H1 (cell line): ENCODE measurements at regions not wholly inside any gene's neighbourhood (a gene's known extent, or its start where the extent isn't known, plus 50 kb on each side); places are given as distances from the start of the nearest gene placed in this dataset.

ENCODE experiments used
- CTCF ChIP-seq, 3 experiments: IDR thresholded peaks; 1 replicate in 2 of 3; 2 replicates in 1 of 3; pipeline versions ENCODE4 v1.5.1 to v1.6.1; 2011; ENCODE audit warnings: low read length in 3 of 3, mild to moderate bottlenecking in 3 of 3, inconsistent platforms in 2 of 3, low read depth in 1 of 3, moderate library complexity in 1 of 3; ENCODE audit not compliant: insufficient read depth in 1 of 3; ENCODE audit errors: control extremely low read depth in 1 of 3
- EGR1 ChIP-seq: IDR thresholded peaks from 2 replicates; pipeline ENCODE4 v1.6.1; 2011; ENCODE audit warnings: low read depth, low read length, borderline replicate concordance
- GABPA ChIP-seq: IDR thresholded peaks from 2 replicates; pipeline ENCODE4 v1.6.1; 2011; ENCODE audit warnings: mild to moderate bottlenecking, low read length, moderate library complexity, borderline replicate concordance; ENCODE audit not compliant: insufficient read depth
- JUN ChIP-seq: IDR thresholded peaks from 2 replicates; pipeline ENCODE4 v1.6.1; 2011; ENCODE audit warnings: low read depth, mild to moderate bottlenecking, improper control_type of control experiment, low read length
- TAF1 ChIP-seq: IDR thresholded peaks from 2 replicates; pipeline ENCODE4 v1.6.1; 2011; ENCODE audit warnings: mild to moderate bottlenecking, low read depth, low read length
- ZNF274 ChIP-seq: IDR thresholded peaks from 2 replicates; pipeline ENCODE4 v1.7.0; 2012; ENCODE audit warnings: low read length, borderline replicate concordance; ENCODE audit errors: extremely low read depth

DNA sequence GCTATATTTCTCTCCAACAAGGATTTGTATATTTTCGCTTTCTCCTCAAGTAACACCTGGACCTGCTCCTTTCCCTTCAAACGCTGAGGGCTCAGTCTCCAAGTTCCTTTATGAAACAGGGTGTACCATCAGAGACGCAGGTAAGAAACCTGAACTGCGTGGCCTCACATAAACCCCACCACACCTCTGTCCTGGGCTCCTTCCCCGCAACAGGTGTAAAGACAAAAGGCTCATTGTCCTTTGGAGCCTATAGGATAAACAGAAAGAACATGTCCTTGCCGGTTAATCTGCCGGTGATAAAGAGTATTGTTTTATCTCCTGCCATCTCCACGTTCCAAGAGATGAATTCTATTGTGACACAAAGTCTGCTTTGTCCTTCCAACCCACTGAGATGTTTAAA is 111.8 kb upstream of the ADAMTS9 start:
- TF ChIP-seq CTCF (IDR thresholded peaks at IDR 0.05; ENCODE audit: control extremely low read depth in 1 of 3, insufficient read depth in 1 of 3, low read depth in 1 of 3, low read length in 3 of 3) = no peak
- TF ChIP-seq GABPA = no peak
- TF ChIP-seq EGR1 = no peak
- no peak for TF ChIP-seq JUN
- no peak for TF ChIP-seq TAF1
- no peak for TF ChIP-seq ZNF274
